DMS79 treated with DMSO at 0.1 percent for 48 hours (cell line): ENCODE measurements at regions not wholly inside any gene's neighbourhood (a gene's known extent, or its start where the extent isn't known, plus 50 kb on each side); places are given as distances from the start of the nearest gene placed in this dataset.
"Not testable (repeated sequence)": the region's sequence is repeated elsewhere in the genome, so short reads cannot be mapped to it uniquely, and the experiment has no call there.

Experiments
- DNase-seq: peaks from one replicate; lab custom pipeline; 2025; lab: John Stamatoyannopoulos, UW

DNA sequence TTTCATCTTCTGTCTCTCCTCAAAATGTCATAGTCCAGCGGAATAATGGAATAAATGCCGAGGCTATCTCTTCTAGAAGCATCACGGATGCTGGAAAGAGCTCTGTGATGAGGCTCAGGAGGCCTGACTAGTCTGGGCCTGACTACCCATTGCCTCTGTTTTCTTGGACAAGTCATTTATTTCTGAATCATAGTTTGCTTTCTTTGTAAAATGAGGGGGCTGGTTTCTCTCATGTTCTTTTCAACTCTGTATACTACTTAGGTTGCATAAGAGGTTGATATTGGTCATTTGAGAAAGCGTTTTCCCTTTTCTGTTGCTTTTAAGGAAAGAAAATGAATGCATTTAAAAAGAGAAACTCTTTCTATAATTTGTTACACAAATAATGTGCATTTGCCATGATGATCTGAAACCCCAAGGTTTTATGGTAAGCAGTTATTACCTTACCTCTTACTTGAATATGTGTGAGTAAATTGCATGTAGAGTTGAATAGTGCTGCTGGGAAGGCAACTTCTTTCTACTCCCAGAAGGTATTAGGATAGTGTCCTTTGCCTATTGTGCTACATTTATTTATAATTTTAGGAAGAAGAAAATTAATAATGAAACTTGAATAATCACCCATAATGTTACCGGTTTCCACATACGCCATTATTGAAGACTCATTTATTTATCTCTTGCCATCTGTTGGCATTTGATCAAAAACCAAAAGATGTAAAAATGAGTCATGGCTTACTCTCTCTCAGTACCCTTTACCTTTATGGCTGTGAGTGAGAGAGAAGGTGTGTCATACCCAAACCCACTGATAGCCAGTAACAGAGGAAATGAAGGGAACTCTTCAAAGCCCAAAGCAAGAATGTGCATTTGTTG lies 179.1 kb downstream of the FASLG start:
- DNase-seq, result no peak

DNA sequence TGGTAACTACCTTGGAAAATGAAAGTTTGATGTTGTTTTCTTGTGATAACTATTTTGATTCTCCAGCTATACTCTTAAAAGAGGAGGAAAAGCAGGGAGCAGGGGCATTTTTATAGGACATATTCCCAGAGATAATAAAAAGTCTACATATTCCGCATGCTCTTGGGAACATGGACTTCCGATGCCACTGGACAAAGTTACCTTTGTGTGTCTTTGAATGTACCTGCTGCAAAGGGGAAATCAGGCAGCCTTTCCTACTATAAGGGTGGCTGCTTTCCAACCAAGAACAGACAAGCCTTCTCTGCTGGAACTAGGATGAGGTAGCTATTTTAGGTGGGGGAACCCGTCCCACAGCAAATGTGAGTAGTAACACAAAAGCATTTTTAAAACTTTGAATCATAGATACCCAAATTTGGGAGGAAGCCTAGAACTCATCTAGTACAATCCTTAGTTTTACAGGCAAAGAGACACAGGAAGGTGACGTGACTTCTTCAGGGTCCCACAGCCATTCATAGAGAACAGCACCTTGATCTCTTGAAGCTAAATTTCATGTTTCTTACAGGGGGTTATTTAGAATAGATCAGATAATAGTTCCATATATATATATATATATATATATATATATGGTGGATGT lies 179.9 kb downstream of the FASLG start:
- DNase-seq, result no peak

DNA sequence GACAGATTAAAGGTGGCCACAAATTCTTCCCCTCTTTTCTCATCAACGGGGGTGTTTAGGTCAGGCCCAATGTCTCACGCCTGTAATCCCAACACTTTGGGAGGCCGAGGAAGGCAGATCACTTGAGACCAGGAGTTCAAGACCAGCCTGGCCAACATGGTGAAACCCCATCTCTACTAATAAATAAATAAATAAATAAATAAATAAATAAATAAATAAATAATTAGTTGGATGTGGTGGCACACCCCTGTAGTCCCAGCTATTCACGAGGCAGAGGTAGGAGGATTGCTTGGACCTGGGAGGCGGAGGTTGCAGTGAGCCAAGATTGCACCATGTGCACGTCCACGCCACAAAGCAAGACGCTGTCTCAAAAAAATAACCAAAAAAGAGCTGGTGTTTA lies 180.7 kb downstream of the FASLG start:
- not testable (repeated sequence) for DNase-seq

DNA sequence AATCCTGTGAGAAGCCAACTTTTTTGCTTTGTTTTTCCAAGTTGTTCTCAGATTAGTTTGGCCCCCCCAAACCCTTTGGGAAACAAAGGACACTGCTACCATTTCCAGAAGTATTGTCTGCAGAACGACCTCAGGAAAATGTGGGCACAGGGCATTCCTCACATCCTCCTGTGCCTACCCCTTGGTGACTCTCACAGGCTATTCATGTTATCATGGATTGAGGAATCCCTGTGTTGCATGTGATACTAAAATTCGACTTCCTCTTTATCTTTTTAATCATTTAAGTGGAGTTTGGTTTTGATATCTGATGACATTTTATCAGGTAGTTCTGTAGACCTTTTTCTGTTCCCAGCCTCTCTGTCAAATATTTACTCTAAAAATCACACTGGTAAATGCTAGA lies 184.5 kb downstream of the FASLG start:
- DNase-seq, result no peak

DNA sequence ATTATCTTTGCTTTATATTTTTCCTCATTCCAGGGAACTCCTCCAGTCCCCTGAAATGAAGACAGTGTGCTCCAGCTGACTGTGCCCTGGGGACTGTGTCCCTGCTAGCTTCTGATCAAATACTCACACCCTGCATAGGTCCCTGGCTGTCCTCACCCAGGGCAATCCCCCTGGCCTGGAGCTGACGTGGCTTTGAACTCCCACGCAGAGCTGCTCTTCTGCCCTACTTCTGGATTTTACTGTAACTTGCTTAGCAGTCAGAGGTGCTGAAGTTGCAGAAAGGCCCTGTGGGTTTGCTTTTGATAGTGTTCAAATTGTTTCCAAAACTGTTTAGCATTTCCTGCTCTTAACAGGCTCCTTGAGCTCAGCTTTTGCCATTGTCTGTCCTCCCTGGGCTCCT lies 186.5 kb downstream of the FASLG start:
- no peak for DNase-seq

DNA sequence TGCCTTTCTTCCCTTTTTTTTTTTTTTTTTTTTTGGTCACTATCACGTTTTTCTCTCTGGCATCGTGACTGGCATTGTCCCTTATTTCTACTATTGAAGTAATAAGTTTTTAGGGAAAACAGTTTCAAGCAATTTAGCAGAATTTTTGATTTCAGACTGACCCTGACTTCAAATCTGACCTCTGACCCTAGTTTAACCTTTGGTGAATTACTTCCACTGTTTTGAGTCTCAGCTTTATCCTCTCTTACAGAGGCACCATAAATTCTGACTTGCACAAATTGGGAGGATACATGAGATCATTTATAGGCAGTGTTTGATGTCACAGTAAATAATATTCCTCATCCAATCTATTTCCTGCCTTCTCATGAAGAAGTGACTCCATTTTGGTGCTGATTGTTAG lies 187.0 kb downstream of the FASLG start:
- DNase-seq, result no peak

DNA sequence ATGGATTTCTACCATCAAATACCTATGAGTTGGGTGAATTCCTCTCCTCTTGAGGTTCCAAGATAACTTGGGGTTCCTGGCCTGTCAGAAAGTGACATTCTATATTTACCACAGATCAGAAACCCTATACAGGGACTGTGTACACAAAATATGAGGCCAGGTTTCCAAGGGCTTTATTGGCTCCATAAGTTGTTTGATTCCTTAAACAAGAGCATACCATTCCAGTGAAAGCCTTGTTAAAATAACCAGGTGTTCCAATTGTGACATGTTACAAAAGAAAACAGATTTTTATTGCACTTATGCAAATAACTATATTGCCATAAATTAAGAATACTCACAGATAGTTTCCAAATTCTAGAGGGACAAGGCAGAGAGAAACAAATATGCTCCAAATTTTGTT lies 188.9 kb downstream of the FASLG start:
- not testable (repeated sequence) for DNase-seq

DNA sequence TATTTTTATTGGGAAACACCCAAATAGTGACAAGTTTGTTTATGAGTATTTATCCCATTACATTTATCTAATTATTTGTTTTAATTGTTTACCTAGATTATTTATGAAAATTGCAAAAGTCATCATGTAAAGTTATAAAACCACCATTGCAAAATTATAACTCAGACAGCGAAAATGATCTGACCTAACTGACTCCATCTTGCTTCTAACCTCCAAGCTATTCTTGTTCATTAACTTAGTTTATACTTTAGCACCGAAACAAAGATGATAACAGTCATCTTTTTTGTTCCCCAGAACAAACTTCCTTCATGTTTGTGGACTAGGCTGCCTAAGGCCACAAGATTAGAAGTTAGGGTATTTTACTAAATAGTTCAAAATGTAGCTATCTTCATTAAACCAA lies 190.8 kb downstream of the FASLG start:
- no peak for DNase-seq

DNA sequence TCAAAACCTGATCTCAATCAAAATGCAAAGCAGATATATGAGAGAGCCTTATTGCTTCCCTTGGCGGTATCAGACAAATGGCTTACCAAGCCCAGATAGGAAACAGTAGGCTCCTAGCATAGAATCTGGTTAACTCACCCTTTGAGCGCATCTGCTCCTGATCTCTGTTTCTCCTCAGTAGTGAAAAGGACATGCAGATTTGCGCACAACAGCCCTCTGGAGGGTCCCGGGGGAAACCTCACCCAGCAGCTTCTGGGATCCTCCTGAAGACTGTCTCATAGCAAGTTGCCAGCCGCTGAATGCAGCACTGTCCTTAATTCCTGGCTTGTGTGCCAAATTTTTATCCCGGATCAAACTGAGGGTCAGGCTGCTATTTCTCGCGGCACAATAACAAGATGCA lies 192.2 kb downstream of the FASLG start:
- DNase-seq, result no peak

DNA sequence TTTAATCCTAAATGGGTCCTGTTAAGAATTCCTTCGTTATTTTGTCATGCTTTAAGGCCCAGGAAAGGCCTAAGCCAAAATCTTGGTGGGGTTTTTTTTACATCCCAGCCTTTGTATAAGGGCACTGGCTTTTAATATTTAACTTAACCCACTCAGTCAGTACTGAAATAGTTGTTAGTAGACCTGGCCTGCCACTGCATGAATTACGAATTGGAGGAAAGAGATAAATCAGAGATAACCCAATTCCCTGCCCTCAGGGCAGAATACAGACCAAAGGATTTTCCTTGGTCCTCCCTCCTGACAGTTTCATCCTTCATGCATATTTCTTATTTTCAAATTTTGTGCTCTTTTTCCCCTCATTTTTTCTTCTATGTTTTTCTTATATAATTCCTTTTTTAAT lies 193.0 kb downstream of the FASLG start:
- no peak for DNase-seq

DNA sequence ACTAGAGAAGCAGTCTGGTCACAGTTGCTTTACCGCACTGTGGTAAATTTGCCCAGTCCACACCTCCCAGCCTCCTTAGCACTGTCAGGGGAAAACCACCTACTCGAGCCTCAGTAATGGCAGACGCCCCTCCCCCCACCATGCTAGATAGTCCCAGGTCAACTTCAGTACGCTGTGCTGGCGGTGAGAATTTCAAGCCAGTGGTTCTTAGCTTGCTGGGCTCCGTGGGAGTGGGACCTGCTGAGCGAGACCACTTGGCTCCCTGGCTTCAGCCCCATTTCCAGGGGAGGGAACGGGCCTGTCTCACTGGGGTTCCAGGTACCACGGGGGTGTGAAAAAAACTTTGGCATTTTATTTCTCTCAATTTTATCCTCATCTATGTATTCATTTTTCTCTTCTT lies 194.8 kb downstream of the TNFSF18 start:
- not testable (repeated sequence) for DNase-seq

DNA sequence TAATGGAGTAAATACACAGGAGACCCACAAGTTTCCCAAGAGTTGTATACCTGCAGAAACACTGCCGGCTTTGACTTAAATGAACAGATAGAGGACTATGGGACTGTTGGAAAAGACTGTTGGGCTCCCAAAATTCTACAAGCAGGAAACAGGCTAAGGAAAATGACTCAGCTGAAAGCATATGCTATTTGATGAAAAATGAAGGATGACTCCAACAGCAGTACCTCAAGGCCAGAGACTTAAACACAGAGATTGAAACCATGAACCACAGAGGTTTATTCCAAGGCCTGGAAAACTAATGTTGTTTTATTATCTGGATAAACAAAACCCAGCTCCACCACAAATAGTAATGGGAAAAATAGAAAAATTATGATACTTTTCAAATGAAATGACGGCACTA lies 187.7 kb downstream of the TNFSF18 start:
- DNase-seq, result no peak

DNA sequence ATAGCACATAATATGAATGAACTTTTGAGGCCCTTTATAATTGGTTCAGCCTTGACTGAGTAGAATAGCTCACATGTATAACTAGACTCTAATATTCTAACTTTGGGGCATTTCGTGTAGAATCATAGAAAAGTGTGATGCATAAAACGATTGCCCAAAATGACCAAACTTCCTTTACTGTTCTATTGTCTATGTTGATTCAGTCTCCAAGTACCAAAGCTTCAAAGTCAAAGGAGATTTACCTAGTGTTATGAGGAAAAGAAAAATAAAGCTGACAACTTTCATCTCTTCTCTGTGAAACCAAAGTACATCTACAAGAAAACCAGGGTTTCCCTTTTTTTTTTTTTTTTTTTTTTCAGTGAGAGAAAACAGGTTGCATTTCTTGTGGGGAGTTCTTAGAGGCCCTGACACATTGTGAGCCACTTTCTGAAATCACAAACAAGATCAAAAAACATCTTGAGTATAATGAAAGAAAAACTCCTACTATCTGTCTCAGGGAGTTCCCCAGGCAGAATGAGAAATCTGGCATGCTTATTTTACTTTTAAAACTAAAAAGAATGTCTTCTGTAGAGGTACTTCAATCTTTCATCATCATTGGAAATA lies 183.4 kb downstream of the TNFSF18 start:
- DNase-seq, result no peak

DNA sequence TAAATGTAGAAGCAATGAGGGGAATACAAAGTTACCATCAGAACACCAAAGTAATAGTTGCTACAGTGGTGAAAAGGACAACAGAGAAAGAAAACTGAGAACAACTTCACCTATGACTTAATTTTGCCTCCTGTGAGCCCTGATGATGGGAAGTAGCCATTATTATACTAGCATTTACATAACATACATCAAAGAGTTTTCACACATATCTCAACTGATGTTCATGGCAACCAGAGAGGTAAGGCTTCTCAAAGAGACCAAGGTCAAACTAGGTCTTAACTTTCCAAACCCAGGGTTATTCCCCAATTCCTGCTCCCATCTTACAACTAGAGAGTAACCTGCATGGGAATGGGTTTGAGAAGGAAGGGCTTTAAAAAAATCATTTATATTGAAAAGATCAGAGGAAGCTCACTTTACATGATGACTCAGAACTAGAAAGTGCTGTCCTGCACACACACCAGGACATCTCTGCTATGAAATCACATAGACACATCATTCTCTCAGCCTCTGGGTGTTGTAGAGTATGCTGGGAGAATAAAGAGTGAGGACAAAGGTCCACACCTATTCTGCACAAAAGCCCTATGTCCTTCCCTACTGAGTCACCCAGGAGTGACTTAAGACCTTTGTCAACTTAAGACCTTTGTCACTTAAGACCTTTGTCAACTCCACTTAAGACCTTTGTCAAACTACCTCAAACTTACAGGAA lies 179.7 kb downstream of the TNFSF18 start:
- DNase-seq, result no peak

DNA sequence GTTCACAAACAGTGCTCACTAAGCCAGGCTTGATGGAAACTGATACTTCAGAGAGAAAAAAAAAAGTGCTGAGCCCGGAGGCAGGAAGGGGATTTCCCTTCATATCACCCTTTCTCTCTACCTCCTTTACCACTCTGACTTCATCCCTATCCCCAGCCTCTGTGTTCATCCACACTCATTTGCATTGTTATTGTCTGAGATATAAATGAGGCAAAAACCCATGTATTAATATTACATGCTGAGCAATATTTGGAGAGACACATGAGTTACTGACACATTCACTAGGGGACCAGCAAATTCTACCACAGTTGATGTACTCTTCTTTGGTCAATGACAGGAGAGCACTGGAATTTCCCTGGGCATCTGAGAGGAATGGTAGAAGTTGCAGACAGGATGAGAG lies 175.8 kb downstream of the TNFSF18 start:
- no peak for DNase-seq

DNA sequence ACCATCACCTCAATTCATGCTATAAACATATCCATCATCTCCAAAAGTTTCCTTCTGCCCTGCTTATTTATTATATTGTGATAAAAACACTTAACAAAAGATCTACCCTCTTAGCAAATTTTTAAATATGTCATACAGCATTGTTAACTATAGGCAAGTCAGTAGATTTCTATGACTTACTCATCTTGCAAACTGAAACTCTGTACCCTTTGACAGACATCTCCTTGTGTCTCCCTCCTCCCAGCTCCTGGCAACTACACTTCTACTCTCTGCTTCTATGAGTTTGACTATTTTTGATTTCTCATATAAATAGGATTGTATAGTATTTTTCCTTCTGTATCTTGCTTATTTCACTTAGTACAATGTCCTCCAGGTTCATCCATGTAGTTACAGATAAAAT lies 174.8 kb downstream of the TNFSF18 start:
- DNase-seq, result no peak

DNA sequence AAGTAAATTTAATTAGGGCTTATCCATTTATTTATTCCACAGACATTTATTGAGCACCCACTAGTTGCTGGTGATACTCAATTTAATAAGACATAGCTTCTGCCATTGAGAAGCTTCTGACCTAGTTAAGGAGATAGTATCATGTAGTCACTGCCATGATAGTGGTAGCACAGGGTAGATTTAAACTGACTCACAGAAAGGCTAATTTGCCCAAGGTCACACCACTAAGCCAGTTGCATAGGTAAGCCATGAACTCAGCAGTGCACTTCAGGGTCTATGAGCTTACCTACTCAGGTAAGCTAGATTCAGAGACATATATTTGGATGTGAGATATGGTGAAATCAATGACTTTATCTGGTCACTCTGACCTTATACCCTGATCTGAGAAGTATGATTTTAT lies 168.4 kb downstream of the TNFSF18 start:
- DNase-seq, result no peak

DNA sequence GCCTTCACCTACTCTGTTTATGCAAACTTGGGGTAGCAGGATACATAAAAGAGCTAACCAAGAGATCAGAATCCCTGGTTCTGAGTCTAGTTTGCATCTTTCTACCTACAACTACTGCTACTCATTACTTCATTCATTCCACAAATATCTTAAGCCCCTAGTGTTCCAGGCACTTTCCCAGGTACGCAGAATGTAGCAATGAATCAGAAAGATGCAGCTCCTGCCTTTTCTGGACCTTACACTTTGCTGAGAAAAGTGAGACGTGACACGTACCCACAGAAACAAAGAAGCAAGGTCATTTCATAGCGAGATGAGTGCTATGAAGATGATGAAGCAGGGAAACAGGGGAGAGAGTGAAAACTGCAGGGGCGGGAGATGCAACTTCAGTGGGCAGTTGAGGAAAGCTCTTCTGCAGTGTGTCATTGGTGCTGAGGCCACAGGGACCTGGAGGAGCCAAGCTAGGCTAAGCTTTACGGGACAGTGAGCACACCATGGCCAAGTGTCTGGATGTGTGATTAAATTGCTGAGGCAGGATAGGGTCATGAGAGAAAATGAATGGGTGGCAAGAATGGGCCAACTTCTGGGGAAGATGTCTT lies 167.9 kb downstream of the TNFSF18 start:
- DNase-seq, result no peak

DNA sequence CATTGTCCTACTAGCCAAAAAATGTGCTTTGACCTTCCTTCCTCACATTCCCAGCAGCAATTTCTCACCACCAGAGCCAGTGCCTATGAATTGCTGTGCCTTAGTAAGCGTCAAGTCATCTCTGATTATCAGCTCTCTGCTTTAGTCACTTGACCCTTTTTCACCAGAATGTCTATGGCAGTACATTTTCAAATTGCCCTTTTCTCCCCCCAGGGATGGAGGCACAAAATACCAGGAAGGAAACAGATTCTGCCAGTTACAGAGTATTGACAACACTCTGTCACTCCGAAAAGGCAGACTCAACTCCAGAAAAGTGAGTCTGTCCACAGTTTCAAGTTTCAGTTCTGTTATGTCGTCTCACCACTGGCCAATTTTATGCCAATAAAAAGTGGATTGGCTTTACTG lies 167.4 kb downstream of the TNFSF18 start:
- DNase-seq, result no peak

DNA sequence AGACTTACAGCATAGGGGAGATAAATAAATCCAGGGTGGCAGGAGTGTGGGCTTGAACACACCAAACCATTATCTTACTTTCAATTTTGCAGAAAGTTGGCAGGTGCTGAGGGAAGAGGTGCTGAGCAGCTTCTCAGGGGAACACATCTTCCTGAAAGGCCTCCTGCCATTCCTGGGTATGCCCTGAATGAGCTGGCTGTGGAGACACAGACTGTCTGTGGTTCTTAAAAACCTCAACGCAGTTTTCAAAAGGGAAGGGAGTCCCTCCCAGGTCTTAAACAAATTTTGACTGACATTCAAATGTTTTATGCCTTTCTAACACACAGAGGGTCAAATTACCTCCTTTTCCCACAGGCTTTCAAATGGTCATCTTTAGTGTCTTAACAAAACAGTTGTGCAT lies 166.9 kb downstream of the TNFSF18 start:
- no peak for DNase-seq

DNA sequence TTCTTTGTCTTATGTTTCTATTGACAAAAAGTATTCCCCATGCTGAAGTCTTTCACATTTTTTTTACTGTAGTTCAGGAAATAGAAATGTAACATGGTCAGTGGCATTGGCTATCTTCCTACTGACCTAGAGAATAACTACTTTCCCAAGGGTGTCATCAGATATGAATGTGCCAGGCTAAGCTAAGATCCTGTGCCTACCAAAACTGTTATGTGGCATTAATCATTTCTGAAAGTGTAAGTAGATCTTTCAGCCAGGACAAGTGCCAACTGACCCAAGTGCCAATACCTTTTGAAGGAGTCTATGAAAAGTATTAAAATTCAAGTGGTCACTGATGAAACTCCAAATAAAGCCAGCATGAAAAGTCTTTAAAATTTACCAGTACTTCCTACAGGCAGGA lies 165.3 kb downstream of the TNFSF18 start:
- no peak for DNase-seq

DNA sequence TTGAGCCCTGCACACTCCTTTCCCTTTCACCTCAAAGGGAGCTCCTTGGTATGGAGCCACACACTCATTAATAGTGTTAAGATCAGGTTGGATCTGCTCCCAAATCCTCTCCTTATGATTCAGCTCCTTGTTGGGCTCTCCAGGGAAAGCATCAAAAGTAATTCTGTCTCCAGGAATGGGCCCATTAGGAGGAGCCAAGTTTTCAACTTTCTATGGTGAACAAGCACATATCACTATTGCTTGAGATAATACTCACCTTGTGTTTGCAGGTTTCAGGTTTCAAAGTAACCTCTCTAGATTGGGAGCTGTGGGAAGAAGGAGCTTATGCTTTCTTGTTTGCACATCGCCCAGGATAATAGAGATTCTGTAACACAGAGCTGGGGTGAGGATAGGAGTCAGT lies 164.8 kb downstream of the TNFSF18 start:
- DNase-seq, result no peak
